GM18867 (cell line): ENCODE measurements at regions not wholly inside any gene's neighbourhood (a gene's known extent, or its start where the extent isn't known, plus 50 kb on each side); places are given as distances from the start of the nearest gene placed in this dataset.
A peak's percentile ranks its signal among the peaks of the same experiment; 100 is the strongest.
"Not testable (repeated sequence)": the region's sequence is repeated elsewhere in the genome, so short reads cannot be mapped to it uniquely, and the experiment has no call there.

Experiments used
- ATAC-seq: cut with Tn5 transposase; IDR thresholded peaks from one replicate; pipeline ENCODE4 v1.9.1; 2021; ENCODE audit warnings: mild to moderate bottlenecking, moderate library complexity; ENCODE audit not compliant: unreplicated experiment

DNA sequence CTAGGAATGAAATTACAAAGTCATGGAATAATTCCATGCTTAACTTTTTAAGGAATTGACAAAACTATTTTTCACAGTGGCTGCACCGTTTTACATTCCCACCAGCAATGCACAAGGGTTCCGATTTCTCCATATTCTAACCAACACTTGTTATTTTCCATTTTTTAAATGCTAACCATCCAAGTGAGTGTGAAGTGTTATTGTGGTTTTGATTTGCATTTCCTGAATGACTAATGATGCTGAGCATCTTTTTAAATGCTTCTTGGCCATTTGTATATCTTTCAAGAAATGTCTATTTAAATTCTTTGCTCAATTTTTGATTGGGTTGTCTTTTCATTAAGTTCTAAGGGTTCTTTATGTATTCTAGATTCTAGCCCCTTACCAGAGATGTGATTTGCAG lies 479.5 kb upstream of the SMARCA2 start:
- ATAC-seq: no peak

DNA sequence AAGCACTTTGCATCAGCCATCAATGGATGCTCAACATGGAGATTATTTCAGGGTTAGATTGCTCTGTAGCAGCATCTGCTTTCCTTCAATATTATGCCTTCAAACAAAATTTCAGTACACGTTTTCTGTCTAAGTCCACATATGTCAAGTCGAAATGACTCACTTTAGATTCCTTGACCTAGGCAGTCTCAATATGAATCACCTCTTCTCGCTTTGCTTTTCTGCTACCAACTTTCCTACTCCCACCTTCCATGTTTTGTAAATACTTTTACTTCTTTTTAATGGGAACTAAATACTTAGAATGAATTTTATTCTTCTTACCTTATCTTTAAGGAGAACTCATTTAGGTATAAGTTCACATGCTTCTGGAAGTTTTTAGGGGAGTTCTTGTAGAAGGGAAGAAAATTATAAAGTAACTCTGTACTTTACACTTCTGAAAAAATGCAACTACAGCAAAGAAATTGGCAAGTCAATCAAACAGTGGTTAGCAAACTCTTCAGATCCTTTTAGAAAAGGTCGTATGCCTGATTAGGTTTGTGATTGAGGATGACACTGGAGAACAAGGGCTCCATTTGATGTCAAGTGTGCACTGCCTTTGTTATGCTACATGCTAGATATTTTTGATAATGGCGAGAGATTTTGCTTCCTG lies 478.5 kb upstream of the SMARCA2 start:
- ATAC-seq: peak; percentile 85

DNA sequence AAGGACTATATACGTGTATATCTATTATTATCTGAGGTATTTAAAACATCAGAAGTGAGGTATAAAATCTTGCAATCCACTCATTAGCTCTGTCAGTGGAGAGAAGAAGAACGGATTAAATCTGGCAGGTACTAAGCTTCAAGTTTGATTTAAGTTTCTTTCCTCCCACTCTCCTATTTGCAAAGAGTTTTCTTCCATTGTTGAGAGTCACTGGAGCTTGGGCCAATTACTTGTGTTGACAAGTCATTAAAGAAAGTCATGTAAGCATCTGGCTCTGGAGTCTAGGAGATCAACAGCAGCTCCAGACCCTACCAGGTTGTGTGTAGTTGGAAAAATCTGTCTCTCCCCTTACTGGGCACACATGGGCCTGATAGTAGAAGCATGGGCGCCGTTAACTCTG lies 476.8 kb upstream of the SMARCA2 start:
- no peak for ATAC-seq

DNA sequence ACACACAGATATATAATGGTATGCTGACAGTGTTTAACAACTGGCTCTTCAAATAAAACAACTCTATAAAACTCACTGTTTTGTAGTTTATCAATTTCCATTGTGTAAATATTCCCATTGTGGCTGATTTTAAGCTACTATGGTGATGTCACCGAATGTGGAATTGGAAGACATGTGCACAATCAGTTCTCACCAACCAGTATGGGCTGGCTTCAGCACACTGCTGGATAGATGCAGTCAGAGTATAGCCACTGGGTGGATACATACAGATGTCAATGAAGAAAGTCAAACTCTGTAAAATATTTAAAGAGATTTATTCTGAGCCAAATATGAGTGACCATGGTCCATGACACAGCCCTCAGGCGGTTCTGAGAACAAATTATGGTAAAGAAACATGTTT lies 475.9 kb upstream of the SMARCA2 start:
- ATAC-seq: no peak

DNA sequence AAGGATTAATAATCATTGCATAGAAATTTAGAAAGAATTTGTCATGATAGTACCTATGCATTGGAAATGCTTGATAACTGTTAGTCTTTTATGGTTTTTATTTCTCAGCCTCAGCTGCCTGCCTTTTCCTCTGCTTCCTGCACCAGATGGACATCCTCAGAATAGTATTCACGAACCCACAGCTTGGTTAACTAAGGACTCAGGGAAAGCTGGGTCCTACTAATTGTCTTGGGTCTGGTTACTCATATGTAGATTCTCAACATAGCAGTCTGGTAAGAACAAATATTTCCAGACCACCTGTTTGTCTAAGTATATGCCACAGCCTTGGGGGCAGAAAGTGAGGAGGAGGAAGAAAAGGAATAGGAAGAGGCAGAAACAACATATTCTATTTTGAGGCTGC lies 464.5 kb upstream of the SMARCA2 start:
- no peak for ATAC-seq

DNA sequence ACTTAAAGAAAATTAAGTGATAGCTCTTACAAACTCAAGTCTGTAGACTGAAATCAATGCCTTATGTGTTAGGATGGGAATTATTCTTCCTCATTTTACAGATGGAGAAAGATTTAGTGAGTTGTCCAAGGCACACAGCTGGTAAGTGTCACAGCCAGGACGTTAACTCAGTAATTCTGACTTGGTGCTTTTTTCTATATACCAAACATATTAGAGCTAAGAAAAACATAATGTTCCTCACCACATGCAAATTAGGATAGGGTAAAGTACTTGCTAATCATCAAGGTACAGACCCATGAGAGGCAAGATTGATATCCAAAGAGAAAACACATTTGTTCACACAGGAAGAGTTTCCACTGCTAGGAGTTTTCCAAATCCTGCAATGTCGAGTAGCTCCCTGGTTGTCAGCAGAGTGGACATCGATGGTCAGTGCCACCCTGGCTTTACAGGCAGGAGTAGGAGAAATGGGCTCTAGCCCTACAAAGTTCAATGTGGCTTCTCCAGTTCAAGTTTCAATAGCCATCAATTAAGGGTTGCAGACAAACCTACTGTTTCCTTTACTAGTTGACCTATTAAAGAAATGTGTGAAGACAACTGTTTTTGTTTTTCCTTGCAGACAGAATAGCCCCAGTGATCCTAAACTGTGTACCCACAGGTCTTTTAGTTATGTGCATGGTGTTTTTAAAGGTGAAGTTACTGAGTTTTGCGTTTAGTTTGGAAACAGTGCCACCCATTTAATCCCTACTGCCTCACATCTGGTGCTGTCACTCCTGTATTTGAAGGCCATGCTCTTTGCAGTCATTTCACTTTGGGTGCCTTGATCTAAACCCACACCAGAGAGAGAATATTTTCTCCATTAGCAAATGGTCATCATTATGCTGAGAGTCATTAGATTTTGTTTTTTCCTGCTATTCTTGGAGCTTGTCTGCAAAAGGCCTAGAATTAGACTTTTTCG lies 460.8 kb upstream of the SMARCA2 start:
- ATAC-seq: peak; percentile 86

DNA sequence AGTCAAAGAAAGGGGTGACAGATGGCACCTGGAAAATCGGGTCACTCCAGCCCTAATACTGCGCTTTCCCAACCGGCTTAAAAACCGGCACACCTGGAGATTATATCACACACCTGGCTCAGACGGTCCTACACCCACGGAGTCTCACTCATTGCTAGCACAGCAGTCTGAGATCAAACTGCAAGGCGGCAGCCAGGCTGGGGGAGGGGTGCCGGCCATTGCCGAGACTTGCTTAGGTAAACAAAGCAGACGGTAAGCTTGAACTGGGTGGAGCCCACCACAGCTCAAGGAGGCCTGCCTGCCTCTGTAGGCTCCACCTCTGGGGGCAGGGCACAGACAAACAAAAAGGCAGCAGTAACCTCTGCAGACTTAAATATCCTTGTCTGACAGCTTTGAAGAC lies 456.5 kb upstream of the SMARCA2 start:
- not testable (repeated sequence) for ATAC-seq

DNA sequence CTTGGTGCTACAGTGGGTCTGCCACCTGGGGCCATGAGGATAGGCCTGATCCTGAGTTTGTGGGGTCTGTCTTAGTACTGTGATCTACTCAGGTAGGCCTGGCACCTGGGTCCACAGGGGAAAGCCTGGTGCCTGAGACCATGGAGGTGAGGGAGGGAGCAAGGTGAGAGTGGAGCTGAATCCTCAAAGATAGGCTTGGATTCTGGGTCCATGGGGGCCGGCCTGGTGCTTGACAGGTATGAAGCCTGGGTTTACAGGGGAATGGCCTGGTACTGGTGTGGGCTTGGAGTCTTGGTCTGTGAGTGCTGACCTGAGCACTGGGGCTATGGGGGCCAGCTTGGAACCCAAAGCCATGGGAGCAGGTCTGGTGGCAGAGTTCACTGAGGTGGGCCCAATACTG lies 439.2 kb upstream of the SMARCA2 start:
- no peak for ATAC-seq

DNA sequence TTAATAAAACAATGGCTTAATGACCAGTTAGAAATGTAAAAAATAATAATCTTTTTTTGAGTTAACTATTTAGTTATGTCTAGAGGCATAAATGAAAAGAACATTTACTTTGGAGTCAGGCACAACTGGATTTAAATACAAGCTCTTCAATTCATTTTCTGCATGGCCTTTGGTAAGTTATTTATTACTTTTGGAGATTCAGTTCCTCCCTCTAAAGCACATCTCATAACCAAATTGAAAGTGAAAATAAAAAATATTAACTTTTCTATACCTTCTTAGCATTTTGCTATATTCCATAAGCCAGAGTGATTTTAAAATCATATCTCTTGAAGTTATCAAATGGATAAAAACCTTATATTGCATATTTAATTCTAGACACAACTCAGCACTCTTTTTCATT lies 434.9 kb upstream of the SMARCA2 start:
- peak; percentile 81 for ATAC-seq

DNA sequence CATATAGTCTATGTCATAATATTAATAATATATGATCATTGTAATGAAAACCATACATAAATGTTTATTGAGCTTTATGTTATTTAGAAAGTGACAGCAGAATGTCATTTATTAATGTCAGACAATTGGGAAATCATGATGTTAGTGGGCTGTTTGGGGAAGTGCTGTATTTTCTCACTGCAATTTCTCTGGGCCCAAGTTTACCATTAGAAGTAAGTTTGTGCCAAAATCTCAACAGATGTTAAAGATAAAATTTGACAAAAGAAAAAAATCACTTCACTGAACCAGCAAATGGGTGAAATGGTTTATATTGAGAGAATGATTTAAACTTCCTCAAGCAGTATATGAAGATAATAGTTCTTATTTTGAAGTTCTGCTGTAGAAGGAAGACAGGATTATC lies 433.2 kb upstream of the SMARCA2 start:
- ATAC-seq: no peak

DNA sequence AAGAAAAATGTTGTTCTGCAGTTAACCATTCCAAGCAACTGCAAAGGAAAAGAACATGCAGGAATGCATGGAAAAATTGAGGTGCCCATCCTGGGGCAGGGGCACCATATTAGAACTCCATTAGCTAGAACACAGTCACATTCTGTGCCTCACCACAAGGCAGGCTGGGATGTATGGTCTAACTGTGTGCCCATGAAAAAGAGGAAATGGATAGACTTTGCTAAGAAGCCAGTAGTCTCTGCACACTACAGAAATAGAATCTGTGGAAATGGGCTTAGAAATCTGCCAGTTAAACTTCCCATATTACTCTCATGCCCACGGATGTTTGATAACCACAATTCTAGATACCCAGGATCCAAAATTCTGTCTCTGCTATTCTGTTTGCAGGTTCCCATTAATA lies 423.8 kb upstream of the SMARCA2 start:
- no peak for ATAC-seq

DNA sequence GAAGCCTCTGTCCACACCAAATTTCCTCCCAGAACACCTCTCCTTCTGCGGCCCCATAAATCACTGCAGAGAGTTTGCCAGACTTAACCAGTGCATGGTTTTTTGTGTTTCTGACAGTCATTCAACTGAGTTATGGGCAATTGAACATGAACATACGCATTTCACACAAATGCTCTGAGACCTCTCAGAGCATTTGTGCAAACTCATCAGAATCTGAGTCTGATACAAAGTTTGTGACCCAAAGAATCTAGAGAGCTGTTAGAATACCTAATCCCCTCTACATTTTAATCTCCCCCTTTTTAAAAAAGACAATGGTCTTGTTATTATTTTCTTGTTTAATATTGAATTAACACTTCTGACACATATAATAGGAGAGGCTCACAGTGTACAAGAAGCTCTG lies 416.9 kb upstream of the SMARCA2 start:
- no peak for ATAC-seq

DNA sequence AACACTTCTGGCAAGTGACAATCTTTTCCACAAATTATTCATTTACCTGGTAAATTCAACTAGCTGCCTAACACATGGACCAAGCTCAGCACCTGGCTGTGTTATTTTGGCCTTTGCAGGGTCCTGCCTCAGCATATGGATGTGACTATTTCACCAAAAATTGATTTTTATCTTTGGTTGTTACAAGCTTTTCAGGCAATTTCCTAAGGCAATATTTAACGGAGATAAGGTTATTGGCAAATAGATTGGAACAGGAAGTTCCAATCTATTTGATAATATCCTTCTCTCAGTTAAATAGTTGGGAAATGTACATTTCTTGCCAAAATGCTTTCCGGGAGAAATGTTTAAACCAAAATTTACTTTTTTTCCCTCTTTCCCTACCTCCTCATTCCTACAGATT lies 415.2 kb upstream of the SMARCA2 start:
- no peak for ATAC-seq

DNA sequence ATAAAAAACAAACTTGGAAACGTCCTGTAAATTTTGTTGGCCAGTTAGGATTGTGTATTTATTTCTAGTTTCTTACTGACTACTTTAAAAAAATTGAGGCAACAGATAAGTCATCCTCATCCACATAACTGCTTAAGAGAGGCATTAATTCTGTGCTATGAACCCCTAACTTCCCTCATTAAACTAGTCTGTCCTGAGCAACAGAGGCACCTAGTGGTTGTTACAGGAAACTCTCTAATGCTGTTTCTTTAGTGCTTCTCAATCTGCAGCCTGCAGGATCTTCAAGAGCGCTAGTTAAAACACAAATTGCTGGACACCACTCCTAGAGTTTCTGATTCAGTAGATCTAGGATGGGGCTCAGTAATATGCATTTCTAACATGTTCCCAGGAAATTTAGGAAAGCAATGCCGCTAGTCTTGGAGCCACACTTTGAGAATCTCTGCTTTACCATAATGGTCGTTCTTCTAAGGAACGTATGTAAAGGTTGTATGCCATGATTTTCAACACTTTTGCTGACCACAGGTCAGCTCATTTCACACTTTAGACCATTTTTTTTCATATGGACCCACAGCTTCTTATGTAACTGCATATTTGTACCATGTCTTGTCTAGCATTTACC lies 410.1 kb upstream of the SMARCA2 start:
- ATAC-seq: peak; percentile 93

DNA sequence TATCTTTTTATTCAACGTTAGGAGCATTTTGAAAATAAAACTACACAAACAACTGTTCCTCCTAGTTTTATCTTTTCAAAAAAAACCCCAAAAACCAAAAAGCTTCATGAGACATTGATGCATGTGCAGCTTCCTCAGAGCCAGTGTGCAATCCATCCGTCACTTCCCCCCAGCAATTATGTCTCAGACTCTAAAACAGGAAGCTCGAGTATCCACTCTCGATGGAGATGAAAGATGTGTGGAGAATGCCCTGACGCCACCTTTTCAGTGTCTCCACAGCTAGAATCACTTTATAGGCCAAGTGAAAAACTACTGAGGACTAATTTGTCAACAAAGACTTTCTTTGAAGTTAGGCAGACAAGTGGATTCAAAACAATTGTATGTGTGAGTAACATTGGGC lies 408.9 kb upstream of the SMARCA2 start:
- ATAC-seq: no peak

DNA sequence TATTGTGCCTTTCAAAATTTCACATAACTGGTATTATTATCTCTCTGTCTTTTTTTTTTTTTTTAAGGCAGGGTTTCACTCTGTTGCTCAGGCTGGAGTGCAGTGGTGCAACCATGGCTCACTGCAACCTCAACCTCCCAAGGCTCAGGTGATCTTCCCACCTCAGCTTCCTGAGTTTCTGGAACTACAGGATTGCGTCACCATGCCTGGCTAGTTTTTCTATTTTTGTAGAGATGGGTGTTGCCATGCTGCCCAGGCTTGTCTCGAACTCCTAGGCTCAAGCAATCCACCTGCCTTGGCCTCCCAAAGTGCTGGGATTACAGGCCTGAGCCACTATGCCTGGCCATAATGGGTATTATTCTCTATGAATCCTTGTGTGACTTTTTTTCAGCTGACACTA lies 402.3 kb upstream of the SMARCA2 start:
- ATAC-seq: no peak

DNA sequence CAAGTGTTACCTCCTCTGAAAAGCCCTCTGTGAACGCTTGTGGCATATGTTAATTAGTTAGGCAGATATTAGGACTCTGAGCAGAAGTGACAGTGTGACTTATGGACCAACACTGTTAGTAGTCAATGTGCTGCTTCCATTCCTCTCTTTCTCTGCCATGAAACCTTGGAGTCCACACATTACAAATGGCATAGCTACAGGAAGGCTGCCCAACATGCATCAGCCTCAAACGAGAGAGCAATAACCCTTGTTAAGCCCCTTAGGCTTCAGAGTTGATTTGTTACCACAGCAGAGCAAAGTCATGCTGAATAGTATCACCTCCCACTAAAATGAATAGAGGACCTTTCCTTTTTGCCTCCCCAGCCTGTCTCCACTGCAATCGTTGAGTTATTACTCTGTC lies 397.7 kb upstream of the SMARCA2 start:
- no peak for ATAC-seq

DNA sequence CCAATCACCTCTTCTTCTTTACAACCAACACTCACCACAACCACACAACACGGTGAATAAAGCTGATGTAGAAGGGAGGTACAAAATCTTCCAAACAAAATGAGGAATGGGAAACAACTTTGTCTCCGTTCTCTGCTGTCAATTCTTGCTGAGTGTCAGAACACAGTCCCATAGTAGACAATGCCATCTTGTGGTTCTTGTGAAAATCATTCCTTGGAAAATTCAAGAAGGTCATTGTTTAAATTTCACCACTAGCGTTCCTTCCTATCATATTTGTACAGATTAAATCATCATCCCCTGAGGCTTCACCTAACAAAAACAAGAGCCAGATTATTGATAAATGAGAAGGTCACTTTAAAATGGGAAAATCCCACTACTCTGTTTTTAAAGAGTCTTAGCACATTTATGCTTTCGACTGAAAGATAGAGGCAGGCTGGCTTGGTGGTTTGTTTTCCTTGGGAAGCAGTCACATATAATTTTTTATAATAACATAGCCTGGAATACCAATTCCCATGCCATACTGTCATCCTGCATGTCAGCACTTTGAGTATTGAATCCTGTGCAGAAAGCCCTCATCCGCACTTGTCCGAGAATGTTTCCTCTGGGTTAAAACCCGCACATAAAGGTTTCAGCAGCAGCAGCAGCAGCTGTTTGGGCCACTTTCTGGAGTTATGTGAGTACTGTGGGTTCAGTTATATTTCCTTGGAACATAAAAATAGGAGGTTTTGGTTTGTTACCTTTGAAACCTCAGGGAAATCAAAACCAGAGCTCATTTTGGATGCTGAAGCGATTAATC lies 395.0 kb upstream of the SMARCA2 start:
- no peak for ATAC-seq

DNA sequence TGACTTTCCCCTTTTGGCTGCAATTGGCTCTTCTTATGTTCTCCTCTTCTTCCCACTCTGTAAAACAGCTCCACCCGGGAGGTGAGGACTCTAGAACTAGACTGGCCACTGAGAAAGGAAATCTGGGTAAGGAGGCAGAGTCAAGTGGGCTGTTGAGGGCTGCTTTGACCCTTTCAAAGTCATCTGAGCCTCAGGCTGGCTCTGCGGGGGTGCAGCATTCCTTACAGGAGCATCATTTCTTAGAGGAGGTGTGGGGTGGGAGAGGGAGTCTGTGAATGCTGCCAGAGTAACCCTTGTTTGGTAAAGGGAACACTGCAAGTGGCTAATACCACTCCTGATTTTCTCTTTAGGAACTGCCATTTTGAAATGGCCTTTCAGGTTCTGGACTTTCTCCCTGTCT lies 377.7 kb upstream of the SMARCA2 start:
- ATAC-seq: no peak

DNA sequence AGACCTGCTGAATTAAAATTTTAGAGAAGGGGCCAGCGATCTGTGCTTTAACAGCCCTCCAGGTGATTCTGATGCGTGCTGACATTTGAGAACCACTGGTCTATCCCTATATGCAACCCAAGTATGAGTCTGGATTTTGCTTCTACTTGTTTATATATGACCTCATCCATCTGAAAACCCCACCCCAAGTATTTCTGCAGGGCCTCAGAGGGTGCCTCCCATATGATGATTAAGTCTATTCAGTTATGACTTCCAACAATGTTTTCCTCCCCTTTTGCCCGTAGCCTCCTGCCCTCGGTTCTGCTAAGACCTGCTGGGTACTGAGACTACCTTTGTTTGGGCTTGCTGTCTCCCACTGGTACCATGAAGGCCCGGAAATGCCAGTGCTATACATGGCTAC lies 376.0 kb upstream of the SMARCA2 start:
- ATAC-seq: no peak

DNA sequence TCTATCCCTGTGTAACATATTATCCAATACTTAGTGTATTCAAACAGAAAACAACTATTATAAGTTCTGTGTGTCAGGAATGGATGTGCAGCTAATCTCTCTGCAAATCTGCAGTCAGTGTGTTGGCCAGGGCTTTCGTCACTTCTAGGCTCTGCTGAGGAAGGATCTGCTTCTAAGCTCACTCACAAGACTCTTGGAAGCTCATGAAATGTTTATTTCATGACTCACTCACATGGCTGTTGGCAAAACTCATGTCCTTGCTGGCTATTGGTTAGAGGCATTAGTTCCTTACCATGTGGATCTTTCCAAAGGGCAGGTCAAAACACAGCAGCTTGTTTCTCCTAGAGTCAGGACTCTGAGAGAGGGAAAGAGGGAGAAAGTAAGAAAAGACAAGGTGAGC lies 367.4 kb upstream of the SMARCA2 start:
- ATAC-seq: no peak
